HEK293T (cell line): ENCODE measurements at regions not wholly inside any gene's neighbourhood (a gene's known extent, or its start where the extent isn't known, plus 50 kb on each side); places are given as distances from the start of the nearest gene placed in this dataset.

Experiments used
- CTCF ChIA-PET: fragments of 350-600 bp; formaldehyde crosslinking; extraction: SDS; loops from one replicate; lab custom pipeline; 2021; ENCODE audit warnings: antibody characterized with exemption, inconsistent platforms; lab: Yijun Ruan, JAX
- POLR2A ChIA-PET: fragments of 350-600 bp; formaldehyde crosslinking; extraction: SDS; loops from one replicate; lab custom pipeline; 2020; ENCODE audit warnings: antibody characterized with exemption, inconsistent platforms; lab: Yijun Ruan, JAX
- DNase-seq: peaks from one replicate; pipeline ENCODE4 v3.0.0; 2012; ENCODE audit warnings: mixed read lengths; ENCODE audit errors: extremely low spot score
- ARNT ChIP-seq: fragments of 450-650 bp; IDR thresholded peaks from 2 replicates; pipeline ENCODE4 v1.6.1; 2017; ENCODE audit warnings: mild to moderate bottlenecking
- BHLHE40 ChIP-seq: fragments of 450-650 bp; IDR thresholded peaks from 2 replicates; pipeline ENCODE4 v1.6.1; 2016; ENCODE audit warnings: mild to moderate bottlenecking, moderate library complexity, borderline replicate concordance
- CTBP1 ChIP-seq: fragments of 450-650 bp; IDR thresholded peaks from 2 replicates; pipeline ENCODE4 v1.6.1; 2016; ENCODE audit warnings: borderline replicate concordance
- ELF4 ChIP-seq: fragments of 450-650 bp; IDR thresholded peaks from 2 replicates; pipeline ENCODE4 v1.6.1; 2017; ENCODE audit warnings: antibody characterized with exemption
- FOXA1 ChIP-seq: fragments of 450-650 bp; IDR thresholded peaks from 2 replicates; pipeline ENCODE4 v1.6.1; 2016; ENCODE audit warnings: mild to moderate bottlenecking
- FOXK2 ChIP-seq: fragments of 450-650 bp; IDR thresholded peaks from 2 replicates; pipeline ENCODE4 v1.6.1; 2016; ENCODE audit warnings: mild to moderate bottlenecking
- FOXM1 ChIP-seq: fragments of 450-650 bp; IDR thresholded peaks from 2 replicates; pipeline ENCODE4 v1.6.1; 2017; ENCODE audit warnings: mild to moderate bottlenecking, borderline replicate concordance
- HDGF ChIP-seq: fragments of 450-650 bp; IDR thresholded peaks from 2 replicates; pipeline ENCODE4 v1.6.1; 2017; ENCODE audit warnings: antibody characterized with exemption, borderline replicate concordance
- L3MBTL2 ChIP-seq: fragments of 450-650 bp; conservative IDR thresholded peaks from 2 replicates; pipeline ENCODE4 v1.6.1; 2016; ENCODE audit warnings: mild to moderate bottlenecking
- LEF1 ChIP-seq: fragments of 450-650 bp; IDR thresholded peaks from 2 replicates; pipeline ENCODE4 v1.6.1; 2017; ENCODE audit warnings: mild to moderate bottlenecking, borderline replicate concordance
- NFRKB ChIP-seq: fragments of 450-650 bp; IDR thresholded peaks from 2 replicates; pipeline ENCODE4 v1.6.1; 2016; ENCODE audit warnings: mild to moderate bottlenecking, moderate library complexity
- SP1 ChIP-seq: fragments of 450-650 bp; IDR thresholded peaks from 2 replicates; pipeline ENCODE4 v1.6.1; 2017
- SUZ12 ChIP-seq: fragments of 450-650 bp; IDR thresholded peaks from 2 replicates; pipeline ENCODE4 v1.6.1; 2016; ENCODE audit warnings: mild to moderate bottlenecking
- TARDBP ChIP-seq: fragments of 450-650 bp; IDR thresholded peaks from 2 replicates; pipeline ENCODE4 v1.6.1; 2016
- ZNF384 ChIP-seq: fragments of 450-650 bp; IDR thresholded peaks from 2 replicates; pipeline ENCODE4 v1.6.1; 2016
- TF ChIP-seq, protein P1 (sequence below): fragments of 450-650 bp; IDR thresholded peaks from 2 replicates; pipeline ENCODE4 v1.6.1; 2016

DNA sequence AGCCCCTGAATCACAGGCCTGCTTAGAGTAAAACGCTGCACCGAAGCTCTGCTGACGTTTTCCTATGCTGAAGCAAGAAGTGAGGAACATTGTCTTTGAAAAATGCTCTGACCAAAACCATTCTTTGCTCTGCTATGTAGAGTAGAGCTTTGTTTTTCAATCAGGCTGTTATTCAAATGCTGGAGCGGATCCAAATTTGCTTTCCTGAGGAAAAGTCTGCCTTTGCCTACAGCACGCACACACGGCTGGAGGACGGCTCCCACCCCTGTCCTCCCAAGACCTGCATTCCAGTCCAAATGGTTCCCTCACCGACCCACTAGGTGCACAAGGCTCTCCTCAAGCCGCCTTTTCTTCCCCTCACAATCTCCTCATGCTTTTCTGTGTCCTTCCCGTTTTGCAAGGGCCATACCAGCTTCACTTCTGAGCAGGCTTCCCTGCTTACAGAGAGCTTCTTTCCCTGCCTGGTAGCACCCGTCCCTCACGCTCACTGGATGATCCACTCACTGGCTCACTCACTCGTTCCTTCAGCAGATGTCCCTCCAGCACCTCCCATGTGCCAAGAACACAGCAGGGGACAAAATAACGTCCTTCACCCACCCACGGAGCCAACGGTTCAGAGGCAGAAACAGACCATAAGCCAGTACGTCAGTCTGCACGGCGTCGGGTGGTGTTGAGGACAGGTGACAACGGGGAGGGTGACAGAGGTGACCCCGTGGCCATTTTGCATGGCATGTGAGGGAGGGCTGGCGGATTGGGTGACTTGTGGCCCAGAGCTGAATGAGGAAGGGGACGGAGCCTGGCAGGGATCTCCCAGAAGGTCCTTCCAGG lies 137.9 kb upstream of the NEDD9 start:
- DNase-seq: no peak
- ChIA-PET POLR2A (no interaction called here), CTCF (no interaction called here)
- no peak for TF ChIP-seq TARDBP
- no peak for TF ChIP-seq NFRKB
- TF ChIP-seq FOXA1: no peak
- TF ChIP-seq ZNF384: no peak
- TF ChIP-seq ARNT: no peak
- no peak for TF ChIP-seq HDGF

DNA sequence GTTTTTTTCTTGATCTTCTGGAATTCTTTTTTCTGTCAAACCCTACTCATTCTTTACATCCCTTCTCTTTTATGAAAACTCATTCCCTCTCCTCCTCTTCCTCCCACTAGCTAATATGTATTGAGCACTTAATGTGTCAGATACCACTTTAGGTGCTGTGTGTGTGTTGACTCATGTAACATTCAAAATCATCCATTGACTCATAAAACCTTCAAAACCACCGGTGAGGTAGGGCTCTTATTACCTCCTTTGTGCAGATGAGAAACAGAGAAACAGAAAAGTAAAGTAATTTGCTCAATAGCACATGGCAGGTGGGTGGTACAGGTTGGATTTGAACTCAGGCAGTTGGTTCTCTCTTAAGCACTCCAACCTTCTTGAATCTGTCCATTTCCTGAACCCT lies 136.3 kb upstream of the NEDD9 start:
- ChIA-PET POLR2A (no interaction called here), CTCF (no interaction called here)
- no peak for TF ChIP-seq SP1
- TF ChIP-seq TARDBP: no peak
- TF ChIP-seq FOXK2: no peak
- no peak for TF ChIP-seq ARNT
- TF ChIP-seq, protein P1, sequence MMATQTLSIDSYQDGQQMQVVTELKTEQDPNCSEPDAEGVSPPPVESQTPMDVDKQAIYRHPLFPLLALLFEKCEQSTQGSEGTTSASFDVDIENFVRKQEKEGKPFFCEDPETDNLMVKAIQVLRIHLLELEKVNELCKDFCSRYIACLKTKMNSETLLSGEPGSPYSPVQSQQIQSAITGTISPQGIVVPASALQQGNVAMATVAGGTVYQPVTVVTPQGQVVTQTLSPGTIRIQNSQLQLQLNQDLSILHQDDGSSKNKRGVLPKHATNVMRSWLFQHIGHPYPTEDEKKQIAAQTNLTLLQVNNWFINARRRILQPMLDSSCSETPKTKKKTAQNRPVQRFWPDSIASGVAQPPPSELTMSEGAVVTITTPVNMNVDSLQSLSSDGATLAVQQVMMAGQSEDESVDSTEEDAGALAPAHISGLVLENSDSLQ: no peak
- no peak for TF ChIP-seq FOXM1
- no peak for TF ChIP-seq CTBP1
- no peak for TF ChIP-seq HDGF
- no peak for TF ChIP-seq BHLHE40
- TF ChIP-seq FOXA1: no peak
- TF ChIP-seq SUZ12: no peak
- TF ChIP-seq NFRKB: no peak
- TF ChIP-seq ZNF384: no peak
- TF ChIP-seq L3MBTL2: no peak
- TF ChIP-seq ELF4: no peak
- no peak for DNase-seq

DNA sequence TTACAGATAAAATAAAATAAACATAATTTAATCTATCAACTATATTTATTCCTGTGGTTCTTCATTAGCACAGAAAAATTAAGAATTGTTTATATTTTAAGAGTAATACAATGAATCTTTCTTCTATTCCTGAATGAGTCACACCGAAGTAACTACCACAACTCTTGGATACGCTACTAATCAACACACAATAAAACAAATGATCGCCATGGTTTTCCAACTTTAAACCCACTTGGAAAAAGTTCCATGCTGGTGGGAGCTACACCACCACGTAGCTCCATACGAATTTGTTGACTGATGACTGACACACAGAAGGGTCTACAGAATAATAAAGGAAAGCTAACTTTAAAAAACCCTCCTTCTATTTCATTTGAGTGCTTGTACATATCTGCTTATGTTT lies 135.8 kb upstream of the NEDD9 start:
- ChIA-PET CTCF (no interaction called here), POLR2A (no interaction called here)
- no peak for DNase-seq
- no peak for TF ChIP-seq SUZ12
- TF ChIP-seq TARDBP: no peak
- no peak for TF ChIP-seq CTBP1
- no peak for TF ChIP-seq FOXK2

GRCh38 chr6:11367638-11368199 lies 135.3 kb upstream of the NEDD9 start:
- no peak for TF ChIP-seq FOXM1
- TF ChIP-seq FOXK2: no peak
- no peak for TF ChIP-seq LEF1
- no peak for TF ChIP-seq CTBP1
- no peak for TF ChIP-seq NFRKB
- TF ChIP-seq ELF4: no peak
- TF ChIP-seq L3MBTL2: no peak
- no peak for TF ChIP-seq ZNF384
- TF ChIP-seq BHLHE40: no peak
- TF ChIP-seq ARNT: no peak
- ChIA-PET CTCF (interaction anchor here (1.2 kb wide), 1 partner anchor 14 kb away, joined by 3 read pairs; no protein-coding TSS in a partner anchor), POLR2A (no interaction called here)
- DNase-seq: no peak

DNA sequence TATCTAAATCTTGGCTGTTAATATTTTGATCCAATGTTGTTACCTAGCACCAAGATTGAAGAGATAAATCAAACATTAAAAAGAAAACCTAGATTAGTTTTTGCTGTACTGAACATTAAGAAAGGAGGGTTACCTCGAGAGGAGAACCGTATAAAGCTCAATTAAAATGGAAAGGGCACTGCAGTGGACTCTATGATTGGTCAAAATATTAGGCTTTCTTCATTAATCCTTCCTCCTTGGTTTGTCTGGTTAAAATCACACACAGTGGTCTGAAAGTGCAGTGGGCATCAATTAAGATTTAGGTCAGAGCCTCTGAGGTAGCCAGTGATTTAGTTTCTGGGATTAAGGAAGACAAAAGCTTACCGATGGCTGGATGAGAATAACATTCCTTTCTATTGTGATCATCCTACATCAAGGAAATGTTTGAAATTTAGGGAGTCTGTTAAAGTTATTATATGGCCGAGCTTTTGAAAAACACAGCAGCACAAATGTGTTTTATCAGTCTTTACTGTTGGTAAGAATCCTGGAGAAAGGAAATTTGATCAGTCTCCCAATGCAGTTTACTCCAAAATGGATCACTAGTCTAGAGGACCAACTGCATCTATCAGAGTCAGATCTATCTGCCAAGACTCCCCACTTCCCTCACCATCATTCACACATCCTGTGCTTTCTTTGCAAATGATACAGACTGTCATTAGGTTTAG lies 134.6 kb upstream of the NEDD9 start:
- TF ChIP-seq FOXM1 (no peak), ZNF384 (no peak), BHLHE40 (no peak), NFRKB (no peak), ELF4 (no peak), FOXA1 (no peak), LEF1 (no peak), SUZ12 (no peak), L3MBTL2 (no peak), HDGF (no peak), SP1 (no peak), ARNT (no peak), CTBP1 (no peak), TARDBP (no peak), FOXK2 (no peak)
- TF ChIP-seq, protein P1: no peak
- no peak for DNase-seq
- POLR2A ChIA-PET: no interaction called here
- CTCF ChIA-PET: interaction anchor here (1.2 kb wide), 1 partner anchor 13 kb away, joined by 3 read pairs; no protein-coding TSS in a partner anchor

GRCh38 chr6:11366183-11366933 lies 133.9 kb upstream of the NEDD9 start:
- DNase-seq: no peak
- POLR2A ChIA-PET: no interaction called here
- CTCF ChIA-PET: interaction anchor here (1.2 kb wide), 1 partner anchor 12 kb away, joined by 3 read pairs; no protein-coding TSS in a partner anchor

More at GRCh38 chr6:11366183-11366933, 133.9 kb upstream of the NEDD9 start:
- no peak for TF ChIP-seq CTBP1
- TF ChIP-seq, protein P1: no peak
- TF ChIP-seq FOXK2: no peak
- no peak for TF ChIP-seq ZNF384
- no peak for TF ChIP-seq SUZ12
- no peak for TF ChIP-seq NFRKB
- no peak for TF ChIP-seq TARDBP
- no peak for TF ChIP-seq LEF1
- TF ChIP-seq HDGF: no peak
- TF ChIP-seq FOXM1: no peak
- no peak for TF ChIP-seq ELF4
- no peak for TF ChIP-seq BHLHE40
